ENCODE measurements at regions not wholly inside any gene's neighbourhood (a gene's known extent, or its start where the extent isn't known, plus 50 kb on each side); places are given as distances from the start of the nearest gene placed in this dataset.

- no peak for DNase-seq
- TF ChIP-seq POLR2A (IDR thresholded peaks at IDR 0.05; ENCODE audit: low read length) (no peak), GATA1 (IDR thresholded peaks at IDR 0.05; ENCODE audit: low read depth, low read length) (no peak)
Observed at GRCh38 chr7:26444555-26444954, 152.9 kb downstream of the SNX10 start.

GRCh38 chr7:26447116-26447515 lies 155.5 kb downstream of the SNX10 start:
- TF ChIP-seq POLR2A (IDR thresholded peaks at IDR 0.05; ENCODE audit: low read length): no peak
- TF ChIP-seq GATA1 (IDR thresholded peaks at IDR 0.05; ENCODE audit: low read depth, low read length): no peak
- DNase-seq: no peak

- no peak for DNase-seq
- TF ChIP-seq POLR2A (IDR thresholded peaks at IDR 0.05; ENCODE audit: low read length): no peak
- TF ChIP-seq GATA1 (IDR thresholded peaks at IDR 0.05; ENCODE audit: low read depth, low read length): no peak
Observed at GRCh38 chr7:26449175-26450165, 157.8 kb downstream of the SNX10 start.

GRCh38 chr7:26451997-26452396 lies 160.3 kb downstream of the SNX10 start:
- TF ChIP-seq GATA1 (IDR thresholded peaks at IDR 0.05; ENCODE audit: low read depth, low read length): no peak
- no peak for TF ChIP-seq POLR2A (IDR thresholded peaks at IDR 0.05; ENCODE audit: low read length)
- DNase-seq: no peak

- no peak for DNase-seq
- TF ChIP-seq GATA1 (IDR thresholded peaks at IDR 0.05; ENCODE audit: low read depth, low read length) (no peak), POLR2A (IDR thresholded peaks at IDR 0.05; ENCODE audit: low read length) (no peak)
Observed at GRCh38 chr7:26454180-26454579, 162.5 kb downstream of the SNX10 start.

- no peak for DNase-seq
- no peak for TF ChIP-seq POLR2A (IDR thresholded peaks at IDR 0.05; ENCODE audit: low read length)
- TF ChIP-seq GATA1 (IDR thresholded peaks at IDR 0.05; ENCODE audit: low read depth, low read length): no peak
Observed at GRCh38 chr7:26457696-26458327, 166.2 kb downstream of the SNX10 start.

GRCh38 chr7:26458466-26459145 lies 166.9 kb downstream of the SNX10 start:
- TF ChIP-seq GATA1 (IDR thresholded peaks at IDR 0.05; ENCODE audit: low read depth, low read length) (no peak), POLR2A (IDR thresholded peaks at IDR 0.05; ENCODE audit: low read length) (no peak)
- no peak for DNase-seq

- TF ChIP-seq POLR2A (IDR thresholded peaks at IDR 0.05; ENCODE audit: low read length) (no peak), GATA1 (IDR thresholded peaks at IDR 0.05; ENCODE audit: low read depth, low read length) (no peak)
- DNase-seq: no peak
Observed at GRCh38 chr7:26459540-26460193, 168.0 kb downstream of the SNX10 start.

GRCh38 chr7:26460351-26461085 lies 168.9 kb downstream of the SNX10 start:
- TF ChIP-seq GATA1 (IDR thresholded peaks at IDR 0.05; ENCODE audit: low read depth, low read length) (no peak), POLR2A (IDR thresholded peaks at IDR 0.05; ENCODE audit: low read length) (no peak)
- DNase-seq: no peak

- TF ChIP-seq GATA1 (IDR thresholded peaks at IDR 0.05; ENCODE audit: low read depth, low read length): no peak
- TF ChIP-seq POLR2A (IDR thresholded peaks at IDR 0.05; ENCODE audit: low read length): no peak
- DNase-seq: no peak
Observed at GRCh38 chr7:26461518-26461917, 169.9 kb downstream of the SNX10 start.

GRCh38 chr7:26466007-26466406 lies 174.3 kb downstream of the SNX10 start:
- TF ChIP-seq GATA1 (IDR thresholded peaks at IDR 0.05; ENCODE audit: low read depth, low read length) (no peak), POLR2A (IDR thresholded peaks at IDR 0.05; ENCODE audit: low read length) (no peak)
- DNase-seq: no peak

- DNase-seq: no peak
- no peak for TF ChIP-seq GATA1 (IDR thresholded peaks at IDR 0.05; ENCODE audit: low read depth, low read length)
Observed at GRCh38 chr7:26467104-26467503, 175.4 kb downstream of the SNX10 start.

GRCh38 chr7:26467541-26467940 lies 175.9 kb downstream of the SNX10 start:
- TF ChIP-seq GATA1 (IDR thresholded peaks at IDR 0.05; ENCODE audit: low read depth, low read length): no peak
- no peak for TF ChIP-seq POLR2A (IDR thresholded peaks at IDR 0.05; ENCODE audit: low read length)
- DNase-seq: no peak
